ENCODE measurements at regions not wholly inside any gene's neighbourhood (a gene's known extent, or its start where the extent isn't known, plus 50 kb on each side); places are given as distances from the start of the nearest gene placed in this dataset.

GRCh38 chr4:129604632-129605255 lies 508.8 kb downstream of the C4orf33 start:
- TF ChIP-seq ZNF248 (tag by site-specific recombination; IDR thresholded peaks at IDR 0.05) (no peak), PATZ1 (tag by site-specific recombination; IDR thresholded peaks at IDR 0.05) (no peak), ZFP41 (tag by site-specific recombination; IDR thresholded peaks at IDR 0.05; ENCODE audit: borderline replicate concordance) (no peak)

Data from HEK293 (cell line).